ENCODE measurements at regions not wholly inside any gene's neighbourhood (a gene's known extent, or its start where the extent isn't known, plus 50 kb on each side); places are given as distances from the start of the nearest gene placed in this dataset.

- WGBS (ENCODE audit: missing lambda C conversion rate): 62% methylated on average over 9 of the region's 9 CpGs
- ATAC-seq: no peak
- CTCF ChIA-PET: interaction anchor here (0.8 to 0.9 kb wide), 2 partner anchors 8 to 22 kb away, joined by 3 read pairs; no protein-coding TSS in a partner anchor
Measured at GRCh38 chr13:24103782-24104372, 56.6 kb upstream of the SPATA13 start.

GRCh38 chr13:24104723-24105122 is 55.8 kb upstream of the SPATA13 start:
- no peak for TF ChIP-seq EHF (CRISPR knock-in tag; IDR thresholded peaks at IDR 0.05)
- TF ChIP-seq SMC3 (IDR thresholded peaks at IDR 0.05): no peak
- no peak for TF ChIP-seq MAX (IDR thresholded peaks at IDR 0.05)
- no peak for TF ChIP-seq ELK1 (IDR thresholded peaks at IDR 0.05; ENCODE audit: low read depth, low read length)
- TF ChIP-seq NFE2L2 (conservative IDR thresholded peaks at IDR 0.05; ENCODE audit: low read length): no peak
- no peak for TF ChIP-seq USF2 (IDR thresholded peaks at IDR 0.05)
- ATAC-seq (no peak), DNase-seq (ENCODE audit: low read depth in 1 of 2, low spot score in 1 of 2) (no peak), FAIRE-seq (no peak)
- H3K4me3 ChIP-seq: no peak overlapping the region
- H3K4me1 ChIP-seq: no peaks in the 10 kb centered on the region
- 29% methylated on average over 2 of the region's 2 CpGs for WGBS (ENCODE audit: missing lambda C conversion rate)
- H3K27ac ChIP-seq: no peak overlapping the region
- ChIA-PET POLR2A (no interaction called here), CTCF (interaction anchor here (0.9 kb wide), 1 partner anchor 9 kb away, joined by 3 read pairs; no protein-coding TSS in a partner anchor)
- H3K9me3 ChIP-seq: no peaks in the 10 kb centered on the region
- no peak overlapping the region for H3K4me2 ChIP-seq

More at GRCh38 chr13:24103782-24104372, 56.6 kb upstream of the SPATA13 start:
- FAIRE-seq (no peak), DNase-seq (ENCODE audit: low read depth in 1 of 2, low spot score in 1 of 2) (no peak)
- Histone ChIP-seq H3K4me3 (no peak overlapping the region), H3K4me1 (no peaks in the 10 kb centered on the region), H3K27ac (no peak overlapping the region), H3K4me2 (no peak overlapping the region), H3K9me3 (no peaks in the 10 kb centered on the region)
- no peak for TF ChIP-seq MAX (IDR thresholded peaks at IDR 0.05)
- TF ChIP-seq FOSB (CRISPR knock-in tag; IDR thresholded peaks at IDR 0.05): no peak
- no peak for TF ChIP-seq RCOR1 (IDR thresholded peaks at IDR 0.05; ENCODE audit: low read depth, low read length)
- POLR2A ChIA-PET: no interaction called here

GRCh38 chr13:24106429-24106828 is 54.1 kb upstream of the SPATA13 start:
- ChIA-PET CTCF (no interaction called here), POLR2A (no interaction called here)
- no peak overlapping the region for H3K27ac ChIP-seq
- TF ChIP-seq RCOR1 (IDR thresholded peaks at IDR 0.05; ENCODE audit: low read depth, low read length) (no peak), RAD21 (conservative IDR thresholded peaks at IDR 0.05 in 1 of 2, IDR thresholded peaks at IDR 0.05 in 1 of 2) (no peak), JUNB (IDR thresholded peaks at IDR 0.05) (no peak), POLR2A (IDR thresholded peaks at IDR 0.05; ENCODE audit: low read length) (no peak), TP53 (CRISPR knock-in tag; IDR thresholded peaks at IDR 0.05) (no peak), CHD2 (IDR thresholded peaks at IDR 0.05; ENCODE audit: low read length, partially characterized antibody) (no peak), CHD4 (IDR thresholded peaks at IDR 0.05; ENCODE audit: borderline replicate concordance) (no peak), USF2 (IDR thresholded peaks at IDR 0.05) (no peak), ZC3H11A (IDR thresholded peaks at IDR 0.05) (no peak), HEYL (CRISPR knock-in tag; IDR thresholded peaks at IDR 0.05) (no peak), EHF (CRISPR knock-in tag; IDR thresholded peaks at IDR 0.05) (no peak), E2F6 (IDR thresholded peaks at IDR 0.05; ENCODE audit: borderline replicate concordance, low read depth) (no peak), HOXB13 (CRISPR knock-in tag; IDR thresholded peaks at IDR 0.05; ENCODE audit: low read depth) (no peak), ELK1 (IDR thresholded peaks at IDR 0.05; ENCODE audit: low read depth, low read length) (no peak), JUN (IDR thresholded peaks at IDR 0.05) (no peak), KDM1A (IDR thresholded peaks at IDR 0.05; ENCODE audit: low read depth) (no peak), CBX2 (IDR thresholded peaks at IDR 0.05; ENCODE audit: borderline replicate concordance, low read depth) (no peak), ZNF302 (CRISPR knock-in tag; IDR thresholded peaks at IDR 0.05) (no peak), FOSB (CRISPR knock-in tag; IDR thresholded peaks at IDR 0.05) (no peak)
- FAIRE-seq (no peak), ATAC-seq (no peak), DNase-seq (ENCODE audit: low read depth in 1 of 2, low spot score in 1 of 2) (no peak)
- H3K4me2 ChIP-seq: no peak overlapping the region
- H3K4me3 ChIP-seq: no peak overlapping the region
- H3K4me1 ChIP-seq: no peaks in the 10 kb centered on the region
- 51% methylated on average over 5 of the region's 5 CpGs for WGBS (ENCODE audit: missing lambda C conversion rate)
- no peaks in the 10 kb centered on the region for H3K9me3 ChIP-seq
